GM21717 (cell line): ENCODE measurements at regions not wholly inside any gene's neighbourhood (a gene's known extent, or its start where the extent isn't known, plus 50 kb on each side); places are given as distances from the start of the nearest gene placed in this dataset.

ENCODE experiments used
- ATAC-seq: cut with Tn5 transposase; IDR thresholded peaks from one replicate; pipeline ENCODE4 v1.9.1; 2021; ENCODE audit warnings: mild to moderate bottlenecking, moderate library complexity; ENCODE audit not compliant: unreplicated experiment

- ATAC-seq: no peak
Observed at GRCh38 chr1:5311634-5312292, 657.4 kb downstream of the AJAP1 start.

GRCh38 chr1:5311147-5311546, 656.7 kb downstream of the AJAP1 start:
- ATAC-seq: no peak

GRCh38 chr1:5308249-5308648, 653.8 kb downstream of the AJAP1 start:
- ATAC-seq: no peak

- ATAC-seq: no peak
Observed at GRCh38 chr1:5304702-5305101, 650.3 kb downstream of the AJAP1 start.

GRCh38 chr1:5298376-5298775, 644.0 kb downstream of the AJAP1 start:
- no peak for ATAC-seq

GRCh38 chr1:5297886-5298239, 643.5 kb downstream of the AJAP1 start:
- ATAC-seq: no peak

GRCh38 chr1:5297180-5297885, 642.9 kb downstream of the AJAP1 start:
- ATAC-seq: no peak

GRCh38 chr1:5296557-5297179, 642.3 kb downstream of the AJAP1 start:
- no peak for ATAC-seq

- no peak for ATAC-seq
Observed at GRCh38 chr1:5296095-5296494, 641.7 kb downstream of the AJAP1 start.

GRCh38 chr1:5291889-5292288, 637.5 kb downstream of the AJAP1 start:
- no peak for ATAC-seq

GRCh38 chr1:5287178-5288150, 633.1 kb downstream of the AJAP1 start:
- ATAC-seq: no peak

- no peak for ATAC-seq
Observed at GRCh38 chr1:5286244-5286643, 631.8 kb downstream of the AJAP1 start.

- no peak for ATAC-seq
Observed at GRCh38 chr1:5274527-5274926, 620.1 kb downstream of the AJAP1 start.

- no peak for ATAC-seq
Observed at GRCh38 chr1:5273280-5274003, 619.0 kb downstream of the AJAP1 start.

GRCh38 chr1:5272325-5272724, 617.9 kb downstream of the AJAP1 start:
- no peak for ATAC-seq

GRCh38 chr1:5271264-5271663, 616.9 kb downstream of the AJAP1 start:
- no peak for ATAC-seq

- no peak for ATAC-seq
Observed at GRCh38 chr1:5269901-5270300, 615.5 kb downstream of the AJAP1 start.

- no peak for ATAC-seq
Observed at GRCh38 chr1:5267603-5268235, 613.3 kb downstream of the AJAP1 start.

GRCh38 chr1:5265438-5266075, 611.1 kb downstream of the AJAP1 start:
- no peak for ATAC-seq

GRCh38 chr1:5264476-5264875, 610.1 kb downstream of the AJAP1 start:
- no peak for ATAC-seq
